ENCODE measurements at regions not wholly inside any gene's neighbourhood (a gene's known extent, or its start where the extent isn't known, plus 50 kb on each side); places are given as distances from the start of the nearest gene placed in this dataset.

- TF ChIP-seq, protein P1, sequence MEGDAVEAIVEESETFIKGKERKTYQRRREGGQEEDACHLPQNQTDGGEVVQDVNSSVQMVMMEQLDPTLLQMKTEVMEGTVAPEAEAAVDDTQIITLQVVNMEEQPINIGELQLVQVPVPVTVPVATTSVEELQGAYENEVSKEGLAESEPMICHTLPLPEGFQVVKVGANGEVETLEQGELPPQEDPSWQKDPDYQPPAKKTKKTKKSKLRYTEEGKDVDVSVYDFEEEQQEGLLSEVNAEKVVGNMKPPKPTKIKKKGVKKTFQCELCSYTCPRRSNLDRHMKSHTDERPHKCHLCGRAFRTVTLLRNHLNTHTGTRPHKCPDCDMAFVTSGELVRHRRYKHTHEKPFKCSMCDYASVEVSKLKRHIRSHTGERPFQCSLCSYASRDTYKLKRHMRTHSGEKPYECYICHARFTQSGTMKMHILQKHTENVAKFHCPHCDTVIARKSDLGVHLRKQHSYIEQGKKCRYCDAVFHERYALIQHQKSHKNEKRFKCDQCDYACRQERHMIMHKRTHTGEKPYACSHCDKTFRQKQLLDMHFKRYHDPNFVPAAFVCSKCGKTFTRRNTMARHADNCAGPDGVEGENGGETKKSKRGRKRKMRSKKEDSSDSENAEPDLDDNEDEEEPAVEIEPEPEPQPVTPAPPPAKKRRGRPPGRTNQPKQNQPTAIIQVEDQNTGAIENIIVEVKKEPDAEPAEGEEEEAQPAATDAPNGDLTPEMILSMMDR (IDR thresholded peaks at IDR 0.05; ENCODE audit: control extremely low read depth in 1 of 3, insufficient read depth in 1 of 3, low read depth in 1 of 3, low read length in 3 of 3): no peak
- no peak for TF ChIP-seq RXRA (IDR thresholded peaks at IDR 0.05; ENCODE audit: insufficient read depth, low read depth, low read length)
- TF ChIP-seq, protein P2, sequence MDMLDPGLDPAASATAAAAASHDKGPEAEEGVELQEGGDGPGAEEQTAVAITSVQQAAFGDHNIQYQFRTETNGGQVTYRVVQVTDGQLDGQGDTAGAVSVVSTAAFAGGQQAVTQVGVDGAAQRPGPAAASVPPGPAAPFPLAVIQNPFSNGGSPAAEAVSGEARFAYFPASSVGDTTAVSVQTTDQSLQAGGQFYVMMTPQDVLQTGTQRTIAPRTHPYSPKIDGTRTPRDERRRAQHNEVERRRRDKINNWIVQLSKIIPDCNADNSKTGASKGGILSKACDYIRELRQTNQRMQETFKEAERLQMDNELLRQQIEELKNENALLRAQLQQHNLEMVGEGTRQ (IDR thresholded peaks at IDR 0.05; ENCODE audit: low read length): no peak
- TF ChIP-seq POLR2A (IDR thresholded peaks at IDR 0.05; ENCODE audit: control extremely low read depth in 1 of 2, low read depth in 2 of 2, low read length in 2 of 2): no peak
- no peak for TF ChIP-seq TAF1 (IDR thresholded peaks at IDR 0.05; ENCODE audit: low read depth, low read length)
- no peak for TF ChIP-seq GTF2F1 (IDR thresholded peaks at IDR 0.05; ENCODE audit: borderline replicate concordance, low read depth, low read length)
- no peak for TF ChIP-seq SIX5 (IDR thresholded peaks at IDR 0.05; ENCODE audit: low read depth, low read length)
- TF ChIP-seq JUN (IDR thresholded peaks at IDR 0.05; ENCODE audit: low read depth, low read length): no peak
- no peak for TF ChIP-seq POLR2AphosphoS5 (IDR thresholded peaks at IDR 0.05; ENCODE audit: low read depth, low read length)
Observed at GRCh38 chr7:54697659-54698186, 61.3 kb downstream of the SEC61G start.
